Esophagus squamous epithelium (tissue), 5 donors: ENCODE measurements at regions not wholly inside any gene's neighbourhood (a gene's known extent, or its start where the extent isn't known, plus 50 kb on each side); places are given as distances from the start of the nearest gene placed in this dataset.
"Not testable (repeated sequence)": the region's sequence is repeated elsewhere in the genome, so short reads cannot be mapped to it uniquely, and the experiment has no call there.

Source experiments
- DNase-seq: peaks from one replicate; lab custom pipeline; 2025; lab: John Stamatoyannopoulos, UW
- H3K27ac ChIP-seq, 4 donors: fragments of 200-600 bp; sonication (generic); one replicate each; pipeline ENCODE4 v1.5.1; 2016 to 2019; ENCODE audit warnings: mild to moderate bottlenecking in 1 of 4
- H3K27me3 ChIP-seq, 4 donors: fragments of 200-600 bp; sonication (generic); 1 replicate in 3 of 4; 2 replicates in 1 of 4; pipeline versions ENCODE4 v1.5.1 to v1.6.0; 2017 to 2021; ENCODE audit warnings: antibody characterized with exemption in 1 of 4
- H3K36me3 ChIP-seq, 3 donors: fragments of 200-600 bp; sonication (generic); one replicate each; pipeline ENCODE4 v1.5.1; 2016 to 2019
- H3K4me1 ChIP-seq, 3 donors: fragments of 200-600 bp; sonication (generic); one replicate each; pipeline ENCODE4 v1.5.1; 2017 to 2019
- H3K4me3 ChIP-seq, 4 donors: fragments of 200-600 bp; sonication (generic); 1 replicate in 3 of 4; 2 replicates in 1 of 4; pipeline ENCODE4 v1.5.1; 2016 to 2019; ENCODE audit warnings: mild to moderate bottlenecking in 2 of 4, moderate library complexity in 1 of 4
- H3K9me3 ChIP-seq, 3 donors: fragments of 200-600 bp; sonication (generic); one replicate each; pipeline ENCODE4 v1.5.1; 2016 to 2019
- POLR2A ChIP-seq, 4 donors: fragments of 450-650 bp; IDR thresholded peaks; one replicate each; pipeline ENCODE4 v1.6.1; 2017; ENCODE audit warnings: antibody characterized with exemption in 4 of 4, mild to moderate bottlenecking in 4 of 4, moderate library complexity in 3 of 4
- WGBS, 2 donors: methylation state at CpG; one replicate each; pipeline ENCODE4 v1.1.5; 2018; 5-methylcytosine and 5-hydroxymethylcytosine counted together
- intact Hi-C: fragments of 100-400 bp; cut with DNase I; formaldehyde crosslinking; loops from one replicate; pipeline ENCODE4 v1.15.0; 2022
- TF ChIP-seq, protein P1 (sequence below), 6 experiments: fragments of 450-650 bp in 4 of 6; fragments of 200-600 bp in 2 of 6; sonication (generic) in 2 of 6; IDR thresholded peaks; one replicate each; pipeline ENCODE4 v1.5.1; 2016 to 2019; ENCODE audit warnings: antibody characterized with exemption in 6 of 6, mild to moderate bottlenecking in 4 of 6, moderate library complexity in 4 of 6
- donor health status: DM: yes; HTN: yes; CAD: no.

DNA sequence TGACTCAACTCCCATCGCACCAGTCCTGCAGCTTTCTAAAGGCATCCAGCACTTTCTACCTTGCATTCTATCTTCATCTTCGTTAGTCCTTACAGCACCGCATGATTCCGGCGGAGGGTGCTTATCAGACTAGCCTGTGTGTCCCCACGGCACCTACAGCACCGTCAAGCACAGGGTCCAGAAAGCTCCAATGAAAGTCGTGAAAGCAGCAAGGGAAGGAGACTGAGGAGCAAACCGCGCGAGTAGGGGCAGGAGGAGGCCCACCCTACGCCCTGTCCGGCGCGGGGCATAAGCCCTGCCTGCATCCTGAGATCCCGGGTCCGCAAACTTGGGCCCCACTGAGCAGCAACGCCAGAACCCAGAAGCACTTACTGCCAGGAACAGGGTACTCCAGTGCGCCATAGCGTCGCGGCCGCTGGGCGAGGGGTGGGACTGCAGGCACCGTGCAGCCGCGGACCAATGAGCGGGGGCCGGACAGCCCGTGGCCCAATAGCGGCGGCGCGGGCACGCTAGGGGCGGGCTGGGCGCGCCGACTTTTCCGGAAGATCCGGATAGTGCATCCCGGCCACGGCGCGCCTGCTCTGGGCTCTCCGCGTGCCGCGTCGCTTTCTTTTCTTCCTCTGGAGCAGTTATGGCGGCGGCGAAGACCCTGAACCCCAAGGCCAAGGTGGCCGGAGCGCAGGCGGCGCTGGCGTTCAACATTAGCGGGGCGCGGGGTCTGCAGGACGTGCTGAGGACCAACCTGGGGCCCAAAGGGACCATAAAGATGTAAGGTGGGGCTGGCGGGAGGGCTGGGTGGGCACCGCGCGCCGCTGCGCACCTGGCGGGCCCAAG lies 122.1 kb upstream of the VKORC1L1 start:
- 0% methylated on average over 1 to 6 of the region's 69 CpGs for WGBS, 2 donors
- Histone ChIP-seq H3K4me3 (peak overlapping the region; percentile 65 to 96 (median 83)), H3K27me3 (no peaks in the 10 kb centered on the region), H3K36me3 (peaks cover 0 to 27% (median 0%) of the 10 kb centered on the region in 3 donors), H3K4me1 (peaks cover 4 to 48% (median 12%) of the 10 kb centered on the region in 3 donors), H3K9me3 (no peaks in the 10 kb centered on the region), H3K27ac (peak overlapping the region; percentile 84 to 96 (median 92))
- intact Hi-C loops: no loop called here
- DNase-seq: peak; percentile 56
- TF ChIP-seq, protein P1, sequence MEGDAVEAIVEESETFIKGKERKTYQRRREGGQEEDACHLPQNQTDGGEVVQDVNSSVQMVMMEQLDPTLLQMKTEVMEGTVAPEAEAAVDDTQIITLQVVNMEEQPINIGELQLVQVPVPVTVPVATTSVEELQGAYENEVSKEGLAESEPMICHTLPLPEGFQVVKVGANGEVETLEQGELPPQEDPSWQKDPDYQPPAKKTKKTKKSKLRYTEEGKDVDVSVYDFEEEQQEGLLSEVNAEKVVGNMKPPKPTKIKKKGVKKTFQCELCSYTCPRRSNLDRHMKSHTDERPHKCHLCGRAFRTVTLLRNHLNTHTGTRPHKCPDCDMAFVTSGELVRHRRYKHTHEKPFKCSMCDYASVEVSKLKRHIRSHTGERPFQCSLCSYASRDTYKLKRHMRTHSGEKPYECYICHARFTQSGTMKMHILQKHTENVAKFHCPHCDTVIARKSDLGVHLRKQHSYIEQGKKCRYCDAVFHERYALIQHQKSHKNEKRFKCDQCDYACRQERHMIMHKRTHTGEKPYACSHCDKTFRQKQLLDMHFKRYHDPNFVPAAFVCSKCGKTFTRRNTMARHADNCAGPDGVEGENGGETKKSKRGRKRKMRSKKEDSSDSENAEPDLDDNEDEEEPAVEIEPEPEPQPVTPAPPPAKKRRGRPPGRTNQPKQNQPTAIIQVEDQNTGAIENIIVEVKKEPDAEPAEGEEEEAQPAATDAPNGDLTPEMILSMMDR (IDR thresholded peaks at IDR 0.05): peak in 5 of 6 experiments; percentile 21 to 52 (median 32)
- peak in 2 of 4 donors; percentile 71 to 73 for TF ChIP-seq POLR2A (IDR thresholded peaks at IDR 0.05)

DNA sequence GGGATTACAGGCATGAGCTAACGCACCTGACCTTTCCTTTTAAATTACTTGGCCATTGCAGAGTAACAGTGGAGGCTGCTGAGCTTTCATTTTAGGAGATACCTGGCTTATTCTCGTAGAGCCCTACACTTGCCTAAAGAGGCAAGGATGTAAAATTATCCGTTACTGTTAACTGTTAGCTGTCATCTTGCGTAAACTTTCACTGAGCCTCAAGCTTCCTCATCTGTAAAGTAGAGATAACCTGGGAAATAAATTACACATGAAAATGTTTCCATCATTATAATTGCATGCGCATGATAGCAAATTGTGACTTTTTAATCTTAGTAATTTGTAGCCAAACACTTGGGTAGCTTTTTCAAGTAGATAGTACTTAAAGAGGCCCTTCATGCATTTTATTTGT lies 118.8 kb upstream of the VKORC1L1 start:
- H3K27me3 ChIP-seq, H3K4me3 ChIP-seq, H3K9me3 ChIP-seq, intact Hi-C loops, DNase-seq: not testable (repeated sequence)
- Histone ChIP-seq H3K4me1 (peaks cover 4 to 32% (median 12%) of the 10 kb centered on the region in 3 donors), H3K36me3 (peaks cover 0 to 53% (median 0%) of the 10 kb centered on the region in 3 donors), H3K27ac (peak overlapping the region in 2 of 4 donors; percentile 10 to 14)
- WGBS, 2 donors: 79 to 84% methylated on average over 4 to 5 of the region's 5 CpGs

DNA sequence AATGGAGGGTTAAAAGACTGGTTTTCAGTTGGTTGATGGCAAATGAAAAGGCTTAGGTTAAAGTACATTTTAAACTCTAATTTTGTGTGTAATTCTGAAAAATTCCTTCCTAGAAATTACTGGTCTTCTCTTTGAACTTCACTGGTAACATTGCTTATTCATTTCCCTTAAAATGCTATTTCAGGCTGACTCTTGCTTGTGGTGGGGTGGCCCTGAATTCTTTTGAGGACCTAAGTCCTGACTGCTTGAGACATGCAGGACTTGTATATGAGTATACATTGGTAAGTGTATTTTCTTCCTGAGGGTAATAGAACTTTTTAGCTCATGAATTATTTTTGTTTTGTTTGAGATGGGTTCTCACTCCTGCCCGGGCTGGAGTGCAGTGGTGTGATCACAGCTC lies 113.9 kb upstream of the VKORC1L1 start:
- 63 to 75% methylated on average over 1 of the region's 1 CpG for WGBS, 2 donors
- DNase-seq, H3K27ac ChIP-seq, H3K4me1 ChIP-seq, H3K4me3 ChIP-seq, intact Hi-C loops, H3K9me3 ChIP-seq, H3K27me3 ChIP-seq: not testable (repeated sequence)
- H3K36me3 ChIP-seq: peaks cover 0 to 74% (median 0%) of the 10 kb centered on the region in 3 donors

DNA sequence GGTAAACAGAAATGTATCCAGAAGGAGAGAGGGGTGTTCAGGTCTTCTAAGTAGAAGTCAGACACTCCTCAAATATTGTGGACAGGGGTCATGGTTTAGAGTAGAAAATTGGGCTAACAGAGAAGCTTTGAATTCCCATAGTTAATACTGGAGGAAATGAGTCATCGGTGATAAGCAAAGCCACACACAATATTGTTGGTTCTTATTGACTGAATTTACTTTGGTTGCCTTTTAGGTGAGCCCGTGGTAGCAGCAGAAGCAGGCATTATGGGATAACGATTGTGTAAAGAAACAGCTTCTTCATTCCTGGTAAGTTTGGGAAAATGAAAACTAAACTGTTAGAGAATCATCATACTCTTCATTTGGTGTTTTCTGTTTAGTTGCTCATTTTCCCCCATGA lies 110.2 kb upstream of the VKORC1L1 start:
- peaks cover 0 to 53% (median 0%) of the 10 kb centered on the region in 3 donors for H3K36me3 ChIP-seq
- WGBS, 2 donors: 43 to 45% methylated on average over 3 of the region's 3 CpGs
- DNase-seq, intact Hi-C loops, H3K27ac ChIP-seq, H3K27me3 ChIP-seq, H3K4me1 ChIP-seq, H3K4me3 ChIP-seq, H3K9me3 ChIP-seq: not testable (repeated sequence)

DNA sequence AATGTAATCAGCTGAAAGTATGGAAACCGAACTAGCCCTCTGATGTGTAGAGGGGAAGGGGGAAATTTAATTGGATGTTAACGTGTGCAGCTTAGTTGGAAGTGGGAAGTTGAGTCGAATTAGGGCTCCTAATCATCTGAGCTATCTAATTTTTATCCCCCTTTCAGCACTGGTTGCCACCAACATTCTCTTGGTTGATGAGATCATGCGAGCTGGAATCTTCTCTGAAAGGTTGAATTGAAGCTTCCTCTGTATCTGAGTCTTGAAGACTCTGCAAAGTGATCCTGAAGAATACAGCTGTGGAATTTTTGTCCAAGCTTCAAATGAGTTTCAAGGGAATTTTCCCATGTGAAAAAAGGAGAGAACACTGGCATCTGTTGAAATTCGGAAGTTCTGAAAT lies 109.8 kb upstream of the VKORC1L1 start:
- H3K9me3 ChIP-seq, H3K27ac ChIP-seq, H3K4me1 ChIP-seq, H3K27me3 ChIP-seq, intact Hi-C loops, H3K4me3 ChIP-seq, DNase-seq: not testable (repeated sequence)
- H3K36me3 ChIP-seq: peaks cover 0 to 49% (median 0%) of the 10 kb centered on the region in 3 donors
- WGBS, 2 donors: 68 to 81% methylated on average over 5 of the region's 5 CpGs

DNA sequence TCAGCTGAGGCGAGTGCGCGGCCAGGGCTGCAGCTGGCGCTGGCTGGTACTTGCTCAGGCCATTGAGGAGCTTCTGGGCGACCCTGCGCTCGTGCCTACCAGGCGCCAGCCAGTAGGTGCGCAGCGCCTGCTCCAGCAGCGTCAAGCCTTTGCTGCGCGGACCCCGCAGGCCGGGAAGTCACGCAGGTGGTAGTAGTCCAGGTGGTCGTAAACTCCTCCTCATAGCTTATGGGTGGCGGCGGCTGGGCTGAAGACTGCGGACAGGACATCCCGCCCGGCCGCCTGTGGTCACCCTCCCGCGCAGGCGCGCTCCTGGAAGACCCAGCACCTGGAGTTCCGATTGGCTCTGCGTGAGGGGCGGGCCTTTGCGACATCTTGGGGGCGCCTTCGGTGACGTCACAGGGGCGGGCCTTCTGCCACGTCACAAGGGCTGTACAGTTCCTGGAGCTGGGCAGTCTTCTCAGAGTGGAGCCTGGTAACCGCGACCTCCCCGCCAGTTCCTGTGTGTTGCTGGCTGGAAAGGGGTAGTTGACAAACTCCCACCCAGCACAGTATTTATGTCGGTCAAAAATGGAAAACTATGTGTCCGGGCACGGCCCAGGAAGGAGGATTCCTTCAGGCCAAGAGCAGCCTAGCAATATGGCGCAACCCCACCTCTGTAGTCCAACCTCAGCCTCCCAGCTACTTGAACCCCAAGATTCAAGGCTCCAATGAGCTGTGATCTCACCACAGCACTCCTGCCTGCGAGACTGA lies 102.2 kb upstream of the VKORC1L1 start:
- peak; percentile 50 for DNase-seq
- H3K9me3 ChIP-seq, H3K36me3 ChIP-seq, H3K27me3 ChIP-seq, intact Hi-C loops: not testable (repeated sequence)
- Histone ChIP-seq H3K4me1 (peaks cover 0 to 17% (median 3%) of the 10 kb centered on the region in 3 donors), H3K4me3 (peak overlapping the region; percentile 78 to 87 (median 84)), H3K27ac (peak overlapping the region; percentile 88 to 93 (median 90))
- TF ChIP-seq, protein P1 (IDR thresholded peaks at IDR 0.05): peak in 1 of 6 experiments; percentile 24
- peak in 3 of 4 donors; percentile 57 to 82 (median 74) for TF ChIP-seq POLR2A (IDR thresholded peaks at IDR 0.05)
- 12 to 47% methylated on average over 2 to 5 of the region's 44 CpGs for WGBS, 2 donors

DNA sequence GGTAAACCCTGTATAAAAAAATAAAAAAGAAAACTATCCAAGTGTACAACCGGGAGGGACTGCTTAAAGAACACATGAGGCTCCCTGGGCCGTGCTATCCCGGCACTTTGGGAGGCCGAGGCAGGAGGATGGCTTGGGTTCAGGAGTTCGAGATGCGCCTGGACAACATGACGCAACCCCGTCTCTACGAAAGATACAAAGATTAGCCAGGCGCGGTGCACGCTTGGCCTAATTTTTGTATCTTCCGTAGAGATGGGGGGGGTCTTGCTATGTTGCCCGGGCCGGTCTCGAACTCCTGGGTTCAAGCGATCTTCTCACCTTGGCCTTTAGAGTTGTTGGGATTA lies 101.7 kb upstream of the VKORC1L1 start:
- H3K36me3 ChIP-seq, H3K27me3 ChIP-seq, H3K9me3 ChIP-seq, intact Hi-C loops, DNase-seq: not testable (repeated sequence)
- Histone ChIP-seq H3K4me3 (peak overlapping the region; percentile 78 to 87 (median 84)), H3K4me1 (peaks cover 0 to 17% (median 3%) of the 10 kb centered on the region in 3 donors), H3K27ac (peak overlapping the region; percentile 88 to 93 (median 90))
- WGBS, 2 donors: 88 to 89% methylated on average over 13 to 17 of the region's 17 CpGs

DNA sequence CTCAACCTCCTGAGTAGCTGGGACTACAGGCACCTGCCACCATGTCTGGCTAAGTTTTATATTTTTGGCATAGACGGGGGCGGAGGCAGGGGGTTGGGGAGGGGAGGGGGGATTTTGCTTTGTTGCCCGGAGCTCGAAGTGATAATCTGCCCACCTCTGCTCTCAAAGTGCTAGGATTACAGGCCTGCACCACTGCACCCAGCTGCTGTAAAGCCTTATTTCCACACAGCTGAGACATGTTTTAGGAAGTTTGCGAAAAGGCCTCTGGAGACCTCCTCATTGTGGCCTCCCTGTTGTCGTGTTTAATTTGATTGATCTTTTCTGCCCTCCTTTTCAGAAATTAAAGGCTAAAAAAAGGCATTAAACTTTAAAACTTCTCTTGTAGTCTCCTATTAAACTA lies 96.2 kb upstream of the VKORC1L1 start:
- H3K27me3 ChIP-seq, DNase-seq, H3K27ac ChIP-seq, intact Hi-C loops, H3K4me1 ChIP-seq, H3K4me3 ChIP-seq, H3K9me3 ChIP-seq, H3K36me3 ChIP-seq: not testable (repeated sequence)
- 68 to 77% methylated on average over 2 to 4 of the region's 6 CpGs for WGBS, 2 donors

DNA sequence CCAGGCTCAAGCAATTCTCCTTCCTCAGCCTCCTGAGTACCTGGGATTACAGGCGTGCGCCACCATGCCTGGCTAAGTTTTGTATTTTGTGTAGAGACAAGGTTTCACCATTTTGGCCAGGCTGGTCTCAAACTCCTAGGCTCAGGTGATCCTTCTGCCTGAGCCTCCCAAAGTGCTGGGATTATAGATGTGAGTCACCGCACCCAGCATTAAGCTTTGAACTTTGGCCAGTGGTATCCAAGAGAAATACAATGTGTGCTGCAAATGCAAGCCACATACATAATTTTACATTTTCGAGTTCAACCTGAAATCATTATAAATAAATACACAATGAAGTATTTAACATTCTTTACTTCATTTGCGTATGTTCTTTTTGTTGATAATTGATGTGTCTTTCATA lies 82.9 kb upstream of the VKORC1L1 start:
- H3K36me3 ChIP-seq, DNase-seq, H3K27ac ChIP-seq, H3K4me1 ChIP-seq, H3K4me3 ChIP-seq, intact Hi-C loops, H3K27me3 ChIP-seq, H3K9me3 ChIP-seq: not testable (repeated sequence)
- WGBS, 2 donors: 84 to 91% methylated on average over 4 to 5 of the region's 5 CpGs

DNA sequence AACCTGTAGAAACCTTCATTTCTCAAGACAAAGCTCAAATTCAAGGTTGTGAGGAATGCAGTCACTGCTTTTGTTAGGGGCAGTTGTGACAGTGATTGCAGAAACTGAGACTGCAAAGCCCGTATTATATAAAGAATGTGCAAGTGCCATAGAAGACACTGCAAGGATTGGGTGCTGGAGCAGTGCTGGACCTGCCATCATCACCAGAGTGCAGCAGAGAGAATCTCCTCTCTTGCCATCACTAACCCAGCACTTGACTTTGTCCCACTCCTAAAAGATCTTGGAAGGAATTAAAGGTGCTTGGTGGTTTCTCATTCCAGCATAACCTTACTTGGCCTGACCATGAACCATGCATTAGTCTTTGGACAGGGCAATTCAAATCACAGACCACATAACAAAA lies 81.1 kb upstream of the VKORC1L1 start:
- H3K36me3 ChIP-seq, DNase-seq, H3K27me3 ChIP-seq, H3K9me3 ChIP-seq, H3K27ac ChIP-seq, intact Hi-C loops, H3K4me3 ChIP-seq, H3K4me1 ChIP-seq: not testable (repeated sequence)
- 33 to 63% methylated on average over 1 of the region's 1 CpG for WGBS, 2 donors
